ENCODE measurements at regions not wholly inside any gene's neighbourhood (a gene's known extent, or its start where the extent isn't known, plus 50 kb on each side); places are given as distances from the start of the nearest gene placed in this dataset.

DNA sequence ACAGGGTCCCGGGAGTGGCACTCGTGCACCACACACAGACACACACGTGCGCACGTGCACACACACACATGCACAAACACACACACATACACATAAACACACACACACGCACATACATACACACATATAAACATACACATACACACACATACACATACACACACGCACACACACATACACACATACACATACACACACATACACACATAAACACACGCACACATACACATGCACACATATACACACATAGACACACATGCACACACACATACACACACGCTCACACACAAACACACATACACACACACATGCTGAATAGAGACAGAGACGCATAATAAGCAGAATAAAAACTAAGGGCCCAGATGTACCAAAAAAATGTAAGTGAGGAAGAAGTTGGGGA, 332.2 kb upstream of the CXorf51B start:
- TF ChIP-seq ZFX (IDR thresholded peaks at IDR 0.05; ENCODE audit: borderline replicate concordance) = no peak
- TF ChIP-seq, protein P1, sequence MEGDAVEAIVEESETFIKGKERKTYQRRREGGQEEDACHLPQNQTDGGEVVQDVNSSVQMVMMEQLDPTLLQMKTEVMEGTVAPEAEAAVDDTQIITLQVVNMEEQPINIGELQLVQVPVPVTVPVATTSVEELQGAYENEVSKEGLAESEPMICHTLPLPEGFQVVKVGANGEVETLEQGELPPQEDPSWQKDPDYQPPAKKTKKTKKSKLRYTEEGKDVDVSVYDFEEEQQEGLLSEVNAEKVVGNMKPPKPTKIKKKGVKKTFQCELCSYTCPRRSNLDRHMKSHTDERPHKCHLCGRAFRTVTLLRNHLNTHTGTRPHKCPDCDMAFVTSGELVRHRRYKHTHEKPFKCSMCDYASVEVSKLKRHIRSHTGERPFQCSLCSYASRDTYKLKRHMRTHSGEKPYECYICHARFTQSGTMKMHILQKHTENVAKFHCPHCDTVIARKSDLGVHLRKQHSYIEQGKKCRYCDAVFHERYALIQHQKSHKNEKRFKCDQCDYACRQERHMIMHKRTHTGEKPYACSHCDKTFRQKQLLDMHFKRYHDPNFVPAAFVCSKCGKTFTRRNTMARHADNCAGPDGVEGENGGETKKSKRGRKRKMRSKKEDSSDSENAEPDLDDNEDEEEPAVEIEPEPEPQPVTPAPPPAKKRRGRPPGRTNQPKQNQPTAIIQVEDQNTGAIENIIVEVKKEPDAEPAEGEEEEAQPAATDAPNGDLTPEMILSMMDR (IDR thresholded peaks at IDR 0.05) = no peak
- no peak overlapping the region for H3K27ac ChIP-seq

DNA sequence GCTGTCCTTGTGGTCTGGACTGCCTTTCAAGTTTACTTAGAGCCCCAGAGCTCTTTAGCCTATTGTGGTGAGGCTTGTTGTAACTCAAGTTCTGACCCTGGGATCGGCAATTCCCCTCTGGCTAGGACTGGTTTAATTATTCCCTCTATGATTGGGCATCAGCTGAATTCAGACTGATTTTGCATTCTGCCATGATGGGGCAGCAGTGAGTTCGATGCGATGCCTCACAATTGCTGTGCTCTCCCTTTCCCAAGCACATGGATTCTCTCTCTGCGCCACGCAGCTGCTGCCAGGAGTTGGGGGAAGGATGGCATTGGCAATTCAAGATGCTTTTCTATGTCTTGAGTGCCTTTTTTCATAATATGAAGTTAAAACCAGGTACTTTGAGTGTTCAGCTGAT, 327.8 kb upstream of the CXorf51B start:
- TF ChIP-seq ZFX (IDR thresholded peaks at IDR 0.05; ENCODE audit: borderline replicate concordance) = no peak
- TF ChIP-seq, protein P1 (IDR thresholded peaks at IDR 0.05) = peak; percentile 55
- no peak overlapping the region for H3K27ac ChIP-seq
